NCI-H446 treated with DMSO at 0.1 percent for 48 hours (cell line): ENCODE measurements at regions not wholly inside any gene's neighbourhood (a gene's known extent, or its start where the extent isn't known, plus 50 kb on each side); places are given as distances from the start of the nearest gene placed in this dataset.

ENCODE experiments used
- DNase-seq: peaks from one replicate; lab custom pipeline; 2025; lab: John Stamatoyannopoulos, UW

DNA sequence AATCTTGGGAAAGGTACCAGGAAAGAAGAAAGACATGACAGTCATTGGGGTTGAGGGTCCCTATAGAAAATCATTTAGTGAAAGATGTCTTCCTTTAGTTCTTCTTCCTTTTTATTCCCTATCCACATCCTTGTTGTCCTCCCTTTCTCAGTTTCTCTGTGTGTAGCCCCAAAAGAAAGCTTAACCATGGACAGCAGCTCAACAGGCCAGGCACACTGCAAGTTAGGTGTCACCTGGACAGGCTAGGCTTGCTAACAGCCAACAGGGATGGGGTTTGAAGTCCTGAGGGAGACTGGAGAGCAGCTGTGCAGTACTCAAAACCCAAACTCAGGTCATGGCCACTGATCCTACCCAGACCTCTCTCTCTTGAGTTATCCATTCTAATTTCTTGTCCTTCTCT is 543.1 kb downstream of the TUSC7 start:
- no peak for DNase-seq

DNA sequence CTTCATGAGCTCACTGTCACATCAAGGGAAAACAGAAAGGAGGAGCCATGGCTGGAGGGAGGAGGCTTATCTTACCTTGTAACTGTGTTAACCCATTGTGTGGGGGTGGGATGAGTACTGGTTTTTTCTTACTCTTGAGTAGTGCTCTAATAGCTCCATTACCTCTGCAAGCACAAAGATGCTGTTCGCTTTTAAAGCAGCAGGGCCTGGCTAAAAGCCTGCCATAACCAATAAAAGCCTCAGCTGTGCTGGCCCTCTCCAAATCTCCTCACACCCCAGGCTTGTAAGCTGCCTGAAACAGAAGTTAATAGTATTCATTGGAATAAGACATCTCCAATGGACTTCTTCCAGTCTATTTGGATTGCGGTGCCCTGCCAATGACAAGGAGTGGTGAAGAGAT is 544.1 kb downstream of the TUSC7 start:
- DNase-seq = no peak

DNA sequence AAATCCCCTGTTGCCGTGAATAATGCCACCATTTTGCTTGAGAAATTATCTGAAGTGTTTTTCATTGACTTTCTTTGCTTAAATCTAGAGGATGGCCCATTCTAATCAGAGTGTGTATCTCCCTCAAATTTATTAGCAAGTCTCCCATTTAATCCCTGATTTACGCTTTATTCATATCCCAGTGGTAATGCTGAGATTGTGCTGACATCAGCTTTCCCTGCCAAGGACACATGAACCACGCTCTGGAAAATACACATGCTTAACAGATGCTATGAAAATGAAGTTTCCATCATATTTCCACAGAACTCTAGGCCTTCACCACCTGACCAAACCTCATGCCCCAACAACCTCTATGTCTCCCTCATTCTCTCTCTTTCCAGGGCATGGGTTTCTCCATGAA is 545.4 kb downstream of the TUSC7 start:
- DNase-seq = no peak

DNA sequence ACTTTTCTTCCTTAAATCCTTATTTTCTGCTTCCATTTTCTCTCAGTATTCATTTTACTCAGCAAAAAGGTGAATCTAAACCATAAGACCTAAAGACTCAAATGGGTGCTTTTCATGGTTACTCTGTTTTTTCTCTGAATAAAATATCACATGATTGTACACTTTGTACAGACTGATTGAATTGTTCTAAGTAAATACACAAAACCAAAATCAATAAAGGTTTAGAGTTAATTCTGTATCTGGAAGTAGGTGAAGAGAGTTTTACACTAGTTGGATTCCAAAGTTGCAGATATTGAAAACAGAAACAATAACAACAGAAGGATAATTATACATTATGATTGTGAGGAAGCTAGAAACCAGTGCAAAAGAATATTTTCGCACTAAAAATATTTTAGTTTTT is 546.2 kb downstream of the TUSC7 start:
- no peak for DNase-seq

DNA sequence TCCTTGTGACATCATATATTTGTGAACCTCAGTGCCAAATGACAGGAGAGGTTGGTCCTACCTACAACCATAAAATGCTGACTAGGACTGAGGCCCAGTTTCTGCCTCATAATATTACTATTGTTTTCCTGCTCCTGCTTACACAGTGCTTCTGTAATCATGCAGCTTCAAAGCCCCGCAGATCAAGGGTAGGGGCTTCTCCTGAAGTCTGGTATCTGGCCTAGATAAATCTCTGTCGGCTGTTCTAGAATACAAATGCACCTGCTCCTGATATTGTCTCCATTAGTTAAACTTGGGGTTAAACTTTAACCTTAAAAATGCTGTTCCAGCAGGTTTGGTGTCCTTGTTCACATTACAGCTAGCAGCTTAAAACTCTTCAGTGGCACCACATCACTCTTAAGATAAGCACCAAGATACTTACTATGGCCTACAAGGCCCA is 552.4 kb downstream of the TUSC7 start:
- DNase-seq = no peak

DNA sequence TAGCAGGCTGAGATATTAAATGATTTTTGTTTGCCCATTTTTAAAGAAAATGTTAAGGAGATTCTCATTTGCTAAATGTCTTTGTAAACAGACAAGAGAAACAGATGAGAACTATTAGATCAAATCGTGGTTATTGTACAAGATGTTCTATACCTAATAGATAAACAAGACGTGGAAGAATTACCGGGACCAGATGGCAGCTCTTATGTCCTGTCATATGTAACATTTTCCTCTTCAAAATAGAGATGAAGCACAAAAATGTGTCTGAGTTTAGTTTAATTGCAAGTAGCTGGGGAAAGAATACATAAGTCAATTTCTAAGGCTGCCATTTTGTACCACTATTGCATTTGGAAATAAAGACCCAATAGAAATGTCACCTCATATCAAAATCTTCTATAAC is 553.7 kb downstream of the TUSC7 start:
- DNase-seq = peak; percentile 59

DNA sequence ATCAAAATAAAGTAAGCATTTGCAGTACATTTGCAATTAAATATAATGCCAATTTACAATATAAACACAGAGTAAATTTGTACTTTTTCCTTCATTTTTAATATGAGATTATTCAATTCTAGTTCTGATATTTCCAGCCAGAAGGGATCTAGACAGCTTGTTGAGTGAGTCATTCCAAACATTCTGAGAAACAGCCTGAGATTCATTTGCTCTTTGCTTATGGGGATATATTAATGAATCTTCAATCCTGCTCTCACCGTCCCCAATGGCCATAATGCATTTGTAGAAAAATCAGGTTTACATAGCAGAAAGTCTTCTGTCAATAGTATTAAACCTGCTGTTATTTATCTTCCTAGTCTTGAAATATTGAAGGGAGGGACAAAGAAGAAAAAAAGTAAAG is 554.2 kb downstream of the TUSC7 start:
- peak; percentile 86 for DNase-seq

DNA sequence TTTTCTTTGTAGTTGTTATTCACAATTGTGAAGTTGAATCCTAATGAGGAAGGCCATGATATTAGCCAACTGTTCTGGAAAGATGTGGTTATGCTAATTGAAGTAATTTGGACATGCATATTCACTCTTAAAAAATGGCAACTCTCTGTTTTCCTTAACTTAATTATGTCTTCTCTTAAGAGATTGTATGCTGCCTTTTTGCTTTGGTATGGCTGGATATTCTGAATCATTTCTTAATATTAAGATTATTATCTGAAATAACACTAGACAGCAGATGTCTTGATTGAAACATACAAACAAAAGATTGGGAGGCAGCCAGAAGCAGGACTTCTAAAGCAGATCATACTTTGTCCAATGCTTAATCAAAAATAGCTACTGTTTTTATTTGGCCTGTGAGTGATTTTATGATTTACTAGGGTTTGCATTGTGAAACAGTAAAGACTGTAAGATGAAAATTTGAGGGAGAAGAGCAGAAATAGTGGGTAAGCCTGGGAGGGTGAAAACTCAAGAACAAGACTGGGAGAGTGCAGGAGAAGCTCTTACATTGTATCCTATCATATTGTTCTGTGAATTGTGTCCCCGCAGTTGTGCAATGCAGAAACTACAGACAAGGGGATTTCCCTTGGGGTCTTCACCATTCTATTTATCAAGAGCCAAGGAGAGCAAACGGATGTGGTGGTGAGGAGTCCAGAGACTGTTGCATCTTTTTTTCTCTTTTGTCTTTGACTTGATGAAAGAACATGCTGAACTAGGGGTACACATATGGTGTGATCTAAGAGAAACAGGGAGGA is 554.8 kb downstream of the TUSC7 start:
- DNase-seq = peak; percentile 70

DNA sequence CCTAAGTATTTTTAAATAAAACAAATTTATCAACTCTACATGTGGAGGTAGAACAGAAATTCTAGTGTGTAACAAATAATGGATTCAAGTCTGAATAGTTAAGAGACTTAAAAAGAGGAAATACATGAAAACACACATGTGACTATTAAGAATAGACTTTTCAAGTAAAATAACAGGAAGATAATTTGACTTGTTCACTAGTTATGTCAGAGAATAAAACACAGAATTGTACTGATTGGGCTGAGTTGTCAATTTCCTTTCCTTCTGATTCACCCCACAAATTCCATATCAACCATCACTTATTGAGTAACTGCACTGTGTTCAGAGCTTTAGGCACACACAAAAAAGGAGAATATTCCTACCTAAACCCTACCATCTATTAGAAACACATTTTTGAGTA is 557.2 kb downstream of the TUSC7 start:
- DNase-seq = no peak

DNA sequence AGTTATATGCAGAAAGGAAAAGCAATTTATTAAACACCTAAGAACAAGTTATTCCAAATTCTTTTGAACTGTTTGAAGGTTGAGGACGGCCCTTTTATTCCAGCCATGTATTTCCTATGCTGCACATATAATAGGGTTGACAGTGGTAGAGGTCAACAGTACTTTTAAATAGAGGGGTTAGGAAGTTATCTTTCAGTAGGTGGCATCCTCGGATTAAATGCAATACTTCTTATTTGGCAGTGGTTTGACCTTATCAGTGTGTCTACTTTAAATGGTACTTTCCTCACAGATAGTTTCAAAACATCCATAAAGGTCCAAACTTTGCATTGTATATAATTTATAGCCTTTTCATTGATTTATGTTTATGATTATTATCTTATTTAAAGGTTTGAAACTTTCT is 558.7 kb downstream of the TUSC7 start:
- no peak for DNase-seq

DNA sequence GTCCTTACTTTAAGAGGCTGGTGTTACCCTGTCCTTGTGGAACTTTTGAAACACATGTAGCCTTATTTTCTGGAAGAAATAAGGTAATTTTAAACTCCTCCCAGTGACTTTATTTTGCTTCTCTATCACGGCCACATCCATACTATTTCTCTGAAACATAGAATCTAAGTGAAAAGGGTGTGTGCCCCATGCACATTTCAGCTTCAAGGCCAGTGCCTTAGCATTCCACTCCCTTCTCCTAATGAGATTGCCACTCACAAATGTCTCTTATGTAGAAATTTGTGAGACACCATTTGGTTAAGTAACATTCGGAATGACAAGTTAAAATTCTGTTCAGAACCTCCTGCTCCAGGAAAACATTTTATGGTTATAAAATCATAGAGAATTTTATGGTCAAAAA is 562.7 kb downstream of the TUSC7 start:
- no peak for DNase-seq

DNA sequence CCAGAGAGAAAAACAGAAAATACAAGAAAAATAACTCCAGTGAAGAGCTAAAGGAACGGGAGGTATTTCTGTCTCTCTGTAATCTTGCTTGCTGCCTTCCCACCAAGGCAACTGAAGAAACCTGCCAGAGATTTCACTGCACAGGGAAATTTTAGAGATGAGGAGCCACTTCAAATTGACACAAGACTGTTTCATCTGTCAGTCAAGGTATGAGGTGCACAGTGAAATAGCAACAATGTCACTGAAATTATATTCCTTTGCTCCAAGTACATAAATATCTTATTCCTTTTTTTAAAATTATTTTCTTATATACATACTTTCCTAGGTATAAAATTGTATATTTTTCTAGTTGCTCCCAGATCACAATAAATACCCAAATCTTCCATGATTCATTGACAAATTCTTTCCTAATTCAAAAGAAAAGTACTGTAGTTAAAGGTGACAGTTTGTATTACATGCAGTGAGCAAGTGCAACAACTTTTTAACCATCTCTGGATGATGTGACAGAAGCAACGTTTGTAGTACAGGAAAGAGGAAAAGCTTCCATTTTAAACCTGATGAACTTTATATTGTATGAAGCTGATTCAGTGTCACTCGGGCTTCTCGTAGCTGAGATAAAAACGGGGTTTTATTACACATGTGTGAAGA is 563.4 kb downstream of the TUSC7 start:
- DNase-seq = no peak

DNA sequence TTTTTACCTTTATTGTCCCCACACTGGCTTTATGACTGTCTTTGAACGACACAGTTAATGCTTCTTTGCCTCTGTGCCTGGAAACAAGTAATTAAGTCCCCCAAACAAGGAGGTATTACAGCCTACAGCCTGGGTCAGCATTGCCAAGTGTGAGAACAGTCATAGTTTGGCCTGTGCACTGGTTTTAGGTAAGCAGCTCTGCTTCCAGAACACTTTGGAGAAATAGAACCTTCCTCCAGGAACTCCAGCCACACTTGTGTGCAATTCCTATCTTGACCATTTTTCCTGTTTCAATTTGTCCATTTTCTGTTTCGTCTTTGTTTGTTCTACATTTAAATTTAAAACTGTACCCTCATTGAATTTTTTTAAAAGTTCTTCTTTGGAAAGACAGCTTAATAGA is 568.2 kb downstream of the TUSC7 start:
- DNase-seq = no peak

DNA sequence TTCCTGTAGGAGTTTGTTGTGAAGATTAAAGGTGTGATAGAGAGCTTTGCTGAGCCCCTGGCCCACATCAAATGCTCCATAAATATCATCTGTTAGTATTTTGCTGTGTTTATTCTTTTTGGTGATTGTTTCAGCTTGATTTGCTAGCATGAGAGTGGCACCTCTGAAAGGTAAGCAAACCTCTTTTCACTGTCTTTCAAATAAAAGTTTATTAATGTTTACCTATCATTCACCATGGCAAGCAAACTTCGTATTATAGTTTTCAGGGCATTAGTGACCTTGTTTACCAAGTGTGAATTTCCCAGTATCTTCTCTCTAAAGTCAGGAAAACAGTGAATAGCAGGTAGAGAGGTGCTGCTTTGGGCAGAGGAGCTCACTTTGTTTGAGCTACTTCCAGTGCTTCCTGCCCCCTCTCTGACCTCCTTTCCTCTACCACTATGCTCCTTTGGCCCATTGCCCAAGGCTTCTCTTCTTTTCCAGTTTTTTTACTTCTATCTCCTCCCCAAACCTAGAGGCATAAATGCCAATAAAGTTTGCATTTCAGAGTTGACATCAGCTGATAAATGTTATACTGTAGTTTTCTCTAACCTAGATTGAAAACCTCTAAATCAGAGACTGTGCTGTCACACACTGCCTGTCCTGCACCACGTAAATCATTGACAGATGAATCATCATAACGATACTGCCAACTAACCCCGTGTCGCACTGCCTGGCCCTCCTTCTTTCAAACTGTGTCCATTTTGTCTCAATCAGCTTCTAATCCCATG is 569.0 kb downstream of the TUSC7 start:
- peak; percentile 77 for DNase-seq

DNA sequence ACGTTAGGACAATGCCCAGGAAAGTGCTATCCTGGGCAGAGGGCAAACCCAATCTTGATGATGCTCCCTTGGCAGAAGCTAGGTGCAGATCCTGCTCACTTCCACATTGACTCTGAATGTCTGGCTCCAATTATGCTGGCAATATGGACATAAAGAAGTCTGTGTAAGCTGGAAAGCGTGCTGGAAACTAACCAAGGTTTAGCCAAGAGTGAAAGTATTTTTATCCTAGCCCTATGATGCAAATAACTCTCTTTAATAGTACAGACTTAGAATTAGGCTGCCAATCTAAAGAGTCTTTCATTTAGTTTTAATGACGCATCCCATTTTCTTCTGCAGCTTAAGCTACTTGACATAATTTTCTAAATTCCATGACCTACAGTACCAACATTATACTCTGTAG is 571.8 kb downstream of the TUSC7 start:
- DNase-seq = peak; percentile 97

DNA sequence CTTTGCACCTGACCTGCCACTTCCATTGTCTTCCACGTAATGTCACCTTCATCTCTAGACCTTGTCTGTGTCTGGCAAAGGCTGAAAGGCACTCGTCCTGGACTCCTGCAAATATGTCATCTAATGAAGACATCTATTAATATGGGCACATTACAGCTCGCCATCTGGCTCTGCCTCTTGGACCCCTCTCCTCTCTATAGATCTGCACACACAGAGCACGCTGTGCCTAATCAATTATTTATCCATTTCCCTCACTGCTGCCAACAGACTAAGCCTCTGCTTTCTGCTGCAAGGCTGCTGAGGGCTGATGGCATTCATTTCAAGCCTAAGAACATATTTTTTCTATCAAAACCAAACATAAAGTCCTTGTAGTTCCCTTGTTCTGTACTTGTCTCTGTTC is 573.0 kb downstream of the TUSC7 start:
- DNase-seq = peak; percentile 96

DNA sequence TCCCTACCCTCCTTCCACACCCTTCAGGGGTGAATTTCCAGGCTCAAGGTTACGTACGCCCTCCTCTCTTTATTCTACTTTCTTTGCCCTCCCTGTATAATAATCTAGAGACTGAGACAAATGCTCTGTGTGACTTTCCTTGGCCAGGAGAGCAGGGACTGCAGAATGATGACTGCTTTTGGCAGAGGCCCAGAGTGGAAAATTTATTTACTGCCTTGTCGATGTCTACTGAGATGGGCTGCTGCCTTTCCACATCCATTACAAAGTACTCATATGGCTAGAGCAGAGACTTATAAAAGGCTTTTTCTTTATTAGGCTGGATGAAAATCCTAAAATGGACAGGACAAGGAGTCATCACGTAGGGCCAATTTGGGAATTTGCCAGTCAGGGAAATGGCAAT is 576.2 kb downstream of the TUSC7 start:
- DNase-seq = peak; percentile 76

DNA sequence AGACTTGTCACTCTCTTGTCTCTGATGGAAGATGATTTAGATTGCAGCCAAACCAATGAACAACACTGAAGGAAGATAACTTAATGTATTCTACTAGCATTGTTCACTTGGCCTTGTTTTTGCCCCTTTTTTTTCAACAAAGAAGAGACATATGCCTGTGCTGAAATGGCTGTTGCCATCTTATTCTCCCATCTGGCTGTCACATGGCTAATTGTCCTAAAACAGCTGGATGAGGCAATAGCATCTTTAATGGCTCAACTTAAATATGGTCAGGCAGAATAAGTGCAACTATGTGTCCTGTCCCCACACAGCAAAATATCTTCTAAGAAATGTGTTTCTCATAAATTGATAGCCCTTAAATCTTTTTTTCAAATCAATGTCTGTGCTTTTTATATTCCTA is 576.9 kb downstream of the TUSC7 start:
- peak; percentile 19 for DNase-seq

DNA sequence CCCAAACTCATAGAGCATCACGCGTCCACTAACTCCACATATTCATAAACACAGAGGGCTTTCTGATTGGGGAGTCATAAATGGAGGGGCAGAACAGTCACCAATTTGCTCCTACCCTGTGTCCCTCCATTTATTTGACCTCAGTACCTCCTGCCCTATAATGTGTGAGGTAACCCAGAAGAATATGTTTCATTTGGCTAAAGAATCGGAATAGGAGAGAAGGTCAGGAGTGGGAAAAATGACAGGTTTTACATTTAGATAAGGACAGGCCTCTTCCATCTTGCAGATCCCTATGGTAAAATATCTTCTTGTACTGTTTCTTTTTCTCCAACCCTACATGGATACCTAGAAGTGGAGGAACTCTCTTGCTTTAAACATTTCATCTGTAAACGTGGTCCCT is 578.0 kb downstream of the TUSC7 start:
- no peak for DNase-seq

DNA sequence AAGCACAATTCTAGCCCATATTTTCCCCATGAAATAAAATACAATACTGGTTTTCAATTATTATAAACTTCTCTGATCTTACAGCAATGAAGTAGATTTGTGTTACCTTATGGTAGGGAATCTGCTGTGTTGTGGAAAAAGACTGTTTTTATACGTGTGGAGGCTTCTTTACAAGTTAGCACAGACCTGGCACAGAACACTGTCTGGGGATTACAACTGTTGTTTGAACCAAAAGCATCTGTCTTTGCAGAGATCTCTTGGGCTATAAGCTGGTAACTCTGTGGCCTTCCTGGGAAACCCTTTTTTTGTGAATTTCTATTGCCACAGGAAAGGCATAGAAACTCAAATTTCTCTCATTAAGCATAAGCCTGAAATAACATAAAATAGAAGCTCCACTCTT is 581.9 kb downstream of the TUSC7 start:
- no peak for DNase-seq

DNA sequence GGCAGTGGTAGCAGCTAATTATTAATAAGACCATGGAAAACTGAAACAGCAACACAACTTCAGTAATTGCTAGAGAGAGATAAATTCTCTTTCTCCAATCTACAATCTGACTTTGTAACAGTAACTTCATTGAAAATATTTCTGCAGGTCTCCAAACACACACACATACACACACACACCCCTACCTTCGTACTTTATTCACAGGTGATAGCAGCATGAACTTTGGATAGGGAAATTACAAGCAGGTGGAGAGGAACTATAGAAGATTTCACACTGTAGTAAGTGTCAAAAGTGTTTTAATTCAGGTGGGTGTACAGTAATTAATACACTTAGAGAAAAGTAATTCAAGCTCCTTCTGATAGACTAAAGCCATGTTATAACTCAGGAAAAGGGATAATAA is 587.5 kb downstream of the TUSC7 start:
- DNase-seq = no peak

DNA sequence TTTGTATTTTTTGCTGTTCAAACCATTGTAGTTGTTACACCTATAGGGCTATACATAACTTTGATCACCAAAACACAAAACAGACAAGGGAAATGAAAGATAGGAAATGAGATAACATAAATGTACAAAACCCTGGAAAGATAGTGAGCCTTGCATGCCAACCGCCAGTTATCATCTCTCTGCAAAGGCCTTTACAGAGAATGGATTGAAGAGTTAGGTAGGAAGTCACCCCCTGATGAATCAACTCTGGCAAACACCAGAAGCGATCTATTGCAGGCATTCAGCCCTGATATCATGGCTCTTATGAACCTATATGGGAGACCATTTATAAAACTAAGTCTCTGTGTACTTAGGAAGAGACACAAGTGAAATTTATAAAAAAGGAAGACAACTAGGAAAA is 588.0 kb downstream of the TUSC7 start:
- no peak for DNase-seq

DNA sequence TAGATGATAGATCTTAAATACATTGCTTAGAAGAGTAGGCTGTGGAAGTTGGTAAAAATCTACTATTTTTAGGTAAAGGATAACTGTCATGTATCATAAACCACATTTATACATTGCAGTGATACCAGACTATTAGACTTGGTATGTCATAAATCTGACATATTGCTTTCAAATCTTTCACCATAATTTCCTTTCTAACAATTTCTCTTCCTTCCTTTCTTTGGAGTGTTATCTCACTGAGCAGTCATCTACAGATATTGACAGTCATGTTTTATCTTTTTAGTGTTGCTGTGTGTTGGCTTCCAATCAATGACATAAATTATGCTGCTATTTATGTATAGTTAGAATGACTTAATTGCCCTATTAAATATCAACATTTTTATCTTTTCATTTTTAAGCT is 588.7 kb downstream of the TUSC7 start:
- DNase-seq = no peak
